Body of pancreas (tissue), 4 donors: ENCODE measurements at regions not wholly inside any gene's neighbourhood (a gene's known extent, or its start where the extent isn't known, plus 50 kb on each side); places are given as distances from the start of the nearest gene placed in this dataset.

Experiments
- ATAC-seq: fragments of 150-250 bp; one replicate; pipeline ENCODE4 v1.9.1; 2016
- DNase-seq, 4 donors: peaks; one replicate each; pipeline ENCODE4 v3.0.0-alpha.2; 2019
- H3K27ac ChIP-seq, 4 donors: fragments of 200-600 bp; sonication (generic); 1 replicate in 3 of 4; 2 replicates in 1 of 4; pipeline versions ENCODE4 v1.5.1 to v1.6.1; 2016 to 2019; ENCODE audit warnings: mild to moderate bottlenecking in 1 of 4, mixed read lengths in 1 of 4, moderate library complexity in 1 of 4
- H3K27me3 ChIP-seq, 2 donors: fragments of 200-600 bp; sonication (generic); one replicate each; pipeline ENCODE4 v1.6.0; 2016; ENCODE audit warnings: mild to moderate bottlenecking in 1 of 2
- H3K36me3 ChIP-seq, 2 donors: fragments of 200-600 bp; sonication (generic); replicated peaks in 1 of 2; 2 replicates each; pipeline ENCODE4 v1.5.1; 2016; ENCODE audit warnings: low read depth in 2 of 2; ENCODE audit not compliant: insufficient read depth in 1 of 2
- H3K4me1 ChIP-seq: fragments of 200-600 bp; sonication (generic); one replicate; pipeline ENCODE4 v1.6.0; 2016
- H3K4me3 ChIP-seq, 2 donors: fragments of 200-600 bp; sonication (generic); 1 replicate in 1 of 2; 2 replicates in 1 of 2; pipeline ENCODE4 v1.5.1; 2016 to 2019
- H3K9me3 ChIP-seq, 3 donors: fragments of 200-600 bp; sonication (generic); 1 replicate in 2 of 3; 2 replicates in 1 of 3; pipeline ENCODE4 v1.5.1; 2016
- CTCF ChIP-seq, 7 experiments: fragments of 450-650 bp in 4 of 7; fragments of 200-600 bp in 3 of 7; sonication (generic) in 3 of 7; IDR thresholded peaks; one replicate each; pipeline ENCODE4 v1.5.1; 2016 to 2019; ENCODE audit warnings: antibody characterized with exemption in 7 of 7
- POLR2A ChIP-seq, 3 donors: fragments of 450-650 bp; IDR thresholded peaks; one replicate each; pipeline ENCODE4 v1.6.1; 2016; ENCODE audit warnings: antibody characterized with exemption in 3 of 3, mild to moderate bottlenecking in 2 of 3
- WGBS, 2 donors: methylation state at CpG; one replicate each; pipeline ENCODE4 v1.1.5; 2017; 5-methylcytosine and 5-hydroxymethylcytosine counted together
- intact Hi-C: fragments of 100-400 bp; cut with DNase I; formaldehyde crosslinking; loops from one replicate; pipeline ENCODE4 v1.15.1; 2023

- H3K36me3 ChIP-seq, result no peaks in the 10 kb centered on the region
These were observed 165.7 kb downstream of the BMP4 start for GRCh38 chr14:53790731-53791500.

GRCh38 chr14:53788566-53788965, 168.1 kb downstream of the BMP4 start:
- H3K36me3 ChIP-seq, result no peaks in the 10 kb centered on the region
- WGBS, 2 donors, result 73 to 80% methylated on average over 5 of the region's 5 CpGs
- H3K9me3 ChIP-seq, result no peaks in the 10 kb centered on the region
- ATAC-seq (no peak), DNase-seq (no peak)
- H3K4me1 ChIP-seq, result no peaks in the 10 kb centered on the region
- H3K27ac ChIP-seq, result no peak overlapping the region
- intact Hi-C loops, result no loop called here
- no peaks in the 10 kb centered on the region for H3K27me3 ChIP-seq
- TF ChIP-seq CTCF (IDR thresholded peaks at IDR 0.05) (no peak), POLR2A (IDR thresholded peaks at IDR 0.05) (no peak)
- H3K4me3 ChIP-seq, result no peak overlapping the region

More at GRCh38 chr14:53790731-53791500, 165.7 kb downstream of the BMP4 start:
- TF ChIP-seq POLR2A (IDR thresholded peaks at IDR 0.05) (no peak), CTCF (IDR thresholded peaks at IDR 0.05) (no peak)
- Histone ChIP-seq H3K27me3 (no peaks in the 10 kb centered on the region), H3K4me3 (no peak overlapping the region), H3K4me1 (no peaks in the 10 kb centered on the region), H3K27ac (no peak overlapping the region), H3K9me3 (no peaks in the 10 kb centered on the region)
- DNase-seq (no peak), ATAC-seq (no peak)
- WGBS, 2 donors, result 41 to 44% methylated on average over 3 of the region's 3 CpGs
- intact Hi-C loops, result no loop called here

GRCh38 chr14:53786045-53786444, 170.6 kb downstream of the BMP4 start:
- Histone ChIP-seq H3K36me3 (no peaks in the 10 kb centered on the region), H3K4me3 (no peak overlapping the region), H3K9me3 (no peaks in the 10 kb centered on the region), H3K27me3 (no peaks in the 10 kb centered on the region), H3K27ac (no peak overlapping the region), H3K4me1 (no peaks in the 10 kb centered on the region)
- DNase-seq, result no peak
- intact Hi-C loops, result no loop called here
- no peak for ATAC-seq
- TF ChIP-seq CTCF (IDR thresholded peaks at IDR 0.05) (no peak), POLR2A (IDR thresholded peaks at IDR 0.05) (no peak)

GRCh38 chr14:53784688-53785087, 171.9 kb downstream of the BMP4 start:
- Histone ChIP-seq H3K9me3 (no peaks in the 10 kb centered on the region), H3K4me1 (no peaks in the 10 kb centered on the region), H3K36me3 (no peaks in the 10 kb centered on the region), H3K4me3 (no peak overlapping the region), H3K27ac (no peak overlapping the region), H3K27me3 (no peaks in the 10 kb centered on the region)
- DNase-seq (no peak), ATAC-seq (no peak)
- intact Hi-C loops, result no loop called here
- WGBS, 2 donors, result 79 to 83% methylated on average over 3 of the region's 3 CpGs
- no peak for TF ChIP-seq CTCF (IDR thresholded peaks at IDR 0.05)
- TF ChIP-seq POLR2A (IDR thresholded peaks at IDR 0.05), result no peak

GRCh38 chr14:53783256-53783655, 173.4 kb downstream of the BMP4 start:
- no peak for ATAC-seq
- DNase-seq, result no peak
- Histone ChIP-seq H3K4me3 (no peak overlapping the region), H3K9me3 (no peaks in the 10 kb centered on the region), H3K36me3 (no peaks in the 10 kb centered on the region), H3K27ac (no peak overlapping the region), H3K4me1 (no peaks in the 10 kb centered on the region), H3K27me3 (no peaks in the 10 kb centered on the region)
- intact Hi-C loops, result no loop called here
- TF ChIP-seq POLR2A (IDR thresholded peaks at IDR 0.05) (no peak), CTCF (IDR thresholded peaks at IDR 0.05) (no peak)
